ENCODE measurements at regions not wholly inside any gene's neighbourhood (a gene's known extent, or its start where the extent isn't known, plus 50 kb on each side); places are given as distances from the start of the nearest gene placed in this dataset.
"Not testable (repeated sequence)": the region's sequence is repeated elsewhere in the genome, so short reads cannot be mapped to it uniquely, and the experiment has no call there.

GRCh38 chr14:86935241-86935885 is 1057.6 kb downstream of the GALC start:
- DNase-seq, result no peak

DNA sequence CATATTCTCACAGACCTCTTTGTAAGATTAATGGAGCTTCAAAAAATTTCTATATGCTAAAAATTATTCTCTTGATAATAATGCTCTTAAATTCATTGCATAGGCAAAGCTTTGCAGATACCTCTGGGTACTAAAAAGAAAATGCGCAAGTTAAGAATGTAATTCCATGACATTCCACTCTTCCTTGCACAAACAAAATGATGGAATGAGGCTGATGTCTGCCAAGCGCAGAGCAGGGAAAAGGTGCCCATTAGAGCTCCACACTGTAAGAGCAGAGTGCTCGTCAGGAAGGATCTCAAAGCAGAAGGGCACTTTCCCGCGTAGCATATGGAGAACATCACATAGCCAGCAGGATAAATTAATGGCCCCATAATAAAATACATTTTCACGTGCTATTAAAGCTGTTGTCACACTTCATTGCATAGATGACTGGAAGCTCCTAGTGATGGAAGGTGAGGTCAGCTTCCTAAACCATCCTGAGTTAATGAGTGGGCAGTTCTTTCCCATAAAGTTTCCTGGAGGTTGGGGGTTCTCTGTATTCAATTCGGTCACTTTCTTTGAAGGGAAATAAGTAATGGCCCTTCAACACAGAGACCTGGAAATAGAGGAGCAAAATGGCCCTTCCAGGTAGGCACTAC is 1058.9 kb downstream of the GALC start:
- DNase-seq, result no peak

- DNase-seq, result no peak
Measured at GRCh38 chr14:86933460-86933859, 1059.5 kb downstream of the GALC start.

GRCh38 chr14:86915406-86915805 is 1077.6 kb downstream of the GALC start:
- DNase-seq, result no peak

GRCh38 chr14:86912709-86913108 is 1080.3 kb downstream of the GALC start:
- no peak for DNase-seq

DNA sequence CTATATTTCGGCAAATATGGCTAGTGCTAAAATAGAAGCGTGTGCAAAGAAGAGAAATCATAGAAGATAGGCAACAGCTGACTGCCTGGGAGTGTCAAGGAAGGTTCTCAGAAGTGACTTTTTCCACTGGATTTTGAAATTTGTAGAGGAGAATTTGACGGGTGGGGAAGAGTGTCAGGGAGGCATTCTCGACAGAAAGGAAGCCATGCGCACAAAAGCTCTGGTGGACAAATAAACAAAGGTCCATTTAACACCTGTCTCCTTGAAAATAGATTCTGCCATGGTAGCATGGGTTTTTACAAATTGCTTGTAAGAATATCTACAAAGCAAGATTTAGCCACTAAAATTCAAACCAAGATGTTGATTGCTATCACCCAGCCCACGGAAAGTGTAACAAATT is 1081.5 kb downstream of the GALC start:
- no peak for DNase-seq

DNA sequence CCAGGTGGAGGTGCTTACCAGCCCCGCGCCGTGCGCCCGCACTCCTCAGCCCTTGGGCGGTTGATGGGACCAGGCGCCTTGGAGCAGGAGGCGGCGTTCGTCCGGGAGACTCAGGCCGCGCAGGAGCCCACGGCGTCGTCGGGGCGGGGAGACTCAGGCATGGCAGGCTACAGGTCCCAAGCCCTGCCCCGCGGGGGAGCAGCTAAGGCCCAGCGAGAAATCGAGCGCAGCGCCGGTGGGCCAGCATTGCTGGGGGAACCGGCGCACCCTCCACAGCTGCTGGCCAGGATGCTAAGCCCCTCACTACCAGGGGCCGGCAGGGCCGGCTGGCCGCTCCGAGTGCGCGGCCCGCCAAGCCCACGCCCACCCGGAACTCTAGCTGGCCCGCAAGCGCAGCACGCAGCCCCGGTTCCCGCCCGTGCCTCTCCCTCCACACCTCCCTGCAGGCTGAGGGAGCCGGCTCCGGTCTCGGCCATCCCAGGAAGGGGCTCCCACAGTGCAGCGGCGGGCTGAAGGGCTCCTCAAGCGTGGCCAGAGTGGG is 1087.5 kb downstream of the GALC start:
- DNase-seq, result not testable (repeated sequence)

- peak in 2 of 58 donors; percentile 1 to 7 for DNase-seq
Measured at GRCh38 chr14:86902176-86902950, 1090.6 kb downstream of the GALC start.

DNA sequence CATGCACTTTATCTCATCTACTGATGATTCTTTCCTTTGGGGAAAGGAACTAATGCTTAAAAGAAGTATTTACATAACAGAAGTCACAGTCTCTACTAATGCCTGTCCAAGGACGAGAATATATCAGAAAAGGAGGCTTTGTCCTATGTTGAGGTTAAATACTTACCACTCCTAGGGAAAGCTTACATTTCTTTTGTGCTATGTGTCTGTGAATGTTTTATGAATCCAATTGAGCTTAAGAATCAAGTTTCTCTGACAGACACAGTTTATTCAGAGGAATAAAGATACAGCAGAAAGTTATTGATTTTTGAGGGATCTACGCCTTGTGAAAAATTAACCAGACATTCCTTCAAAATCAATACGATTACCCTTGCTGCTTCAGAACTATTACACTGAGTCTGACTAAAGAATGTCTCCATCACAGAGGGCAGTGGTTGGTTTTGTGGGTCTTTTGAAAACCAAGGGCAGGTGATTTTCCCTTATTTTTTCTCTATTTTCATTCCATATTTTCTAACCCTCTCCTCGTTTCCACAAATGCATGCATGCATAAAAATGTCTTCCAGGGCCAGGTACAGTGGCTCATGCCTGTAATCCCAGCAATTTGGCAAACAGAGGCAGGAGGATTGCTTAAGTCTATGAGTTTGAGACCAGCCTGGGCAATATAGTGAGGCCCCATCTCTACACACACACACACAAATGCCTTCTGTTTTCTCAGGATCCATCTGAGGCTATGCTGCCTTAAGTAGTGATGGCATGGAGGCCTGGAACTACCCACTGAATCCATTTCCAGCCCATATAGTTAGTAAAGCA is 1095.1 kb downstream of the GALC start:
- no peak for DNase-seq

GRCh38 chr14:86897224-86897623 is 1095.8 kb downstream of the GALC start:
- no peak for DNase-seq

DNA sequence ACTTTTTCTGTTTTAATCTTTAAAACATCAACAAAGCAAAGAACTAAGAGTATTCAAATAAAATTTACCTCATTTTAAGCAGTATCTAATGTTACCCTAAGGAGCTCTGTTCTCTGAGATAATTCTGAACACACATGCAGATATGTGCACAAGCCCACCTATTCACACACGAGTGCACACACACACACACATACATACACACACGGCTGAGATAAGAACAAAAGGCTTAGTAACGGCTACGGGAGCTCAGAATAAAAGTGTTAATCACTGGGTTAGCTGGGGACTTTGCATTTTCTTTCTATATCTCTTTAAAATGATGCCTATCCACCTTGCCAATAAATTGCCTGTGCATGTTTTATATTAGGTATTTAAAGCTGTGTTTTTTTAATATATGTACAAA is 1096.3 kb downstream of the GALC start:
- DNase-seq, result no peak

DNA sequence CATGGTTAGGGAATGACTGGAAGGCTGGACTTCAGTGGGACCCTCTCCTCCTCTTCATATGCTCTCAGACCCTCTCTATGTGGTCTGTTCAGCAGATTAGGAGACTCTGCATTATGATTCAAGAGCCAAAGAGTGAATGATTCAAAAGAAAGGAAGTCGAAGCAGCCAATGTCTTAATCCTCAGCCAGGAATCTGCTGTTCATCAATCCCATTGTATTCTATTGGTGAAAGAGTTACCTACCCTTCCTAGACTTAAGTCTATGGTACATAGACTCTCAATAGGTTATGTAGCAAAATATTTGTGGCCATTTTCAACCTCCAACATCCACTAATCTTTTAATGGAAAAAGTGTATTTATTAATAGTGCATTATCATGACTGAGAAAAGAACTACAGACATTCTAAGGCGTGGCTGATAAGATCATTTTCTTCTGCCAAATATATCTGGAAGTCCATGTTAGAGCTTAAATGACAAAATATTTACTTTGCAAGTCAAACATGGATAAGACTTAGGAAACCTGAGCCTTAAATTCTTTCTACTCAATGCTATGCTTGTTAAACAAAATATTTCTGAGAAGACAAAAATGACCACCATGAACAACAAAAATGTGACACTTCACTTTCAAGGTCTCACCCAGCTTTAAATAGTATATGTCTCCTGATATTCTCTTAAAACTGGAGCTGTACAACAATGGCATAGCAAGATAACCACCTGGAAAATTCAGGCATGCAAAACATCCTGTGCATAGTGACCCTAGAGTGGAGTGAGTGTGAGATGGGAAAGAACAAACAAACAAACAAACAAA is 1100.6 kb downstream of the GALC start:
- DNase-seq, result no peak

DNA sequence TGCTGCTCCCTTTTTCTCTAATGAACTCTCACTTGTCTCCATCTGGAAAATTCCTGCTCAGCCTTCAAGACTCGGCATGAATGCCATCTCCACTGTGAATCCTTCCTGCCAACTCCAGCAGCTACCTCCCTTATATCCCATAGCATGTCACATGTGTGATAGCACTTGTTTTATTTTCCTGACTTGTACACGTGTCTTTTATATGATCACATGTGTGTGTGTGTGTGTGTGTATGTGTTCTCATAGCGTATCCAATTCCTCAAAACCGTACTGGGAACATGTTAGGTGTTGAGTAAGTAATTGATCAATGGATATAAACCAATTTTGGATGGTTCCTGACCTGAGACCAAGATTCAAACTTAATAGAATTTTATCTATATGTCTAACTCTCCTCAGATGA is 1107.7 kb downstream of the GALC start:
- no peak for DNase-seq

- no peak for DNase-seq
Measured at GRCh38 chr14:86884498-86884897, 1108.5 kb downstream of the GALC start.

DNA sequence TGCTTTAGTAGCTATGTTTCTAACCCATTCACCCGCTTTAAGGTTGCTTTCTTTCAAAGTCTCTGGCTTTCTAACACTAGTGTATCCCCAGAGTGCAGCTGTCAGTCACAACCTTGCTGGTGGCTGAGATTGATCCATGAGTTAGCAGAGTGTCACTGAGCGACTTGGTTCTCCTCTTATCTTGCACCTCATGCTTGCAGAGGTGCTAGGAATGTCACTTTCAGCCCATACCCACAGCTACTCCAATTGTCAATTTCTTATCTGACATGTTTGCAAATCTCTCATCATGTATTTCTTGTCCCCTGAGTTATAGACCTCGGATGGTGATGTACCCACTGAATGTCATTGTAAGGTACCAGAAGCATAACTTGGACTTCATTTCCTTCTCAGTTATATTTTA is 1110.2 kb downstream of the GALC start:
- DNase-seq, result no peak

- no peak for DNase-seq
Measured at GRCh38 chr14:86865934-86866333, 1127.0 kb downstream of the GALC start.

GRCh38 chr14:86858591-86858990 is 1134.4 kb downstream of the GALC start:
- DNase-seq, result no peak

GRCh38 chr14:86858031-86858430 is 1135.0 kb downstream of the GALC start:
- no peak for DNase-seq

DNA sequence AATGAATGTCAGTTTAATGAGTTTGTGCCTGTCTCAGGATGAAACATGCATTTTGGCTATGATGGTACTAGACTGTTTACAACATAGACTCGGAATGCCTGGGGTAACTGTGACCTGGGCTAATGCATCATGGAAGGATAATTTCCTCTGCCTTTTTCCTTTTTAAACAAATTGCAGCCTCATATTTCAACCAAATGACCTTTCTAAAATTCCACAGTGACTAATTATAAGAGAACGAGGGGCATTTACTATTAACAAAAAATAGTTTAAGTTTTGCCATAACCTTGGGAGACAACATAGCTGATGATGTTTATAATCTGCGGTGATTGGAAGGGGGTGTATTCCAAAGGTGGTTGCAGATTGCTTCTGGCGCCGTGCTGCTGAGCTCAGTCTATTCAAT is 1140.5 kb downstream of the GALC start:
- no peak for DNase-seq

DNA sequence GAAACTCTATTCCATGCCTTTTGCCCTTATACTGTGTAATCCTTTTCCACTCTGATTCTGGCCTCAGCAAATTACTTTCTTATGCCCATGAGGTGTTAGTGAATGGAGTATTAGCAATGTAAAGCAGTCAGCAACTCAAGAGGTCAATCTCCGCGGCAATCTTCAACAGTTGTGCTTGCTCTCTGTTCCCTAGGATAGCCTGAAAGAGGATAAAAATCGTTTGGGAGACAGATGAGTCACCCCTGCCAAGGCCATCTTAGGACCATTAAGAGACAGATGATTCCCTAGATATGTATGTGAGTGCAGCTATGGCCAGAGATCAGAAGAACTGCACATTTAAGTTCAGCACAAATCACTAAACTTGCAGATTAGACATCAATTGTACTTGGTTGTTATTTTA is 1145.8 kb downstream of the GALC start:
- DNase-seq, result no peak

- no peak for DNase-seq
Measured at GRCh38 chr14:86838363-86838762, 1154.6 kb downstream of the GALC start.
